PC-9 (cell line): ENCODE measurements at regions not wholly inside any gene's neighbourhood (a gene's known extent, or its start where the extent isn't known, plus 50 kb on each side); places are given as distances from the start of the nearest gene placed in this dataset.

Source experiments
- CTCF ChIP-seq: fragments of 200-600 bp; sonication (generic); conservative IDR thresholded peaks from 2 replicates; pipeline ENCODE4 v1.6.1; 2017; ENCODE audit warnings: mixed run types, antibody characterized with exemption, mild to moderate bottlenecking, moderate library complexity
- EZH2 ChIP-seq: fragments of 200-600 bp; sonication (generic); IDR thresholded peaks from 2 replicates; pipeline ENCODE4 v1.8.0; 2017; ENCODE audit warnings: antibody characterized with exemption, low read depth

GRCh38 chr7:67947191-67947590 lies 950.6 kb downstream of the TYW1 start:
- TF ChIP-seq CTCF (no peak), EZH2 (no peak)
